ENCODE measurements at regions not wholly inside any gene's neighbourhood (a gene's known extent, or its start where the extent isn't known, plus 50 kb on each side); places are given as distances from the start of the nearest gene placed in this dataset.
"Not testable (repeated sequence)": the region's sequence is repeated elsewhere in the genome, so short reads cannot be mapped to it uniquely, and the experiment has no call there.

GRCh38 chr7:86123476-86123875 lies 520.2 kb upstream of the GRM3 start:
- in situ Hi-C loops (cut with HindIII; ENCODE audit: low pct_ligation_motif_present, low pct_unique_long_range_greater_than_20kb, low sequenced_read_pairs), result no loop called here
- DNase-seq, result no peak

GRCh38 chr7:86094166-86094669 lies 549.5 kb upstream of the GRM3 start:
- in situ Hi-C loops (cut with HindIII; ENCODE audit: low pct_ligation_motif_present, low pct_unique_long_range_greater_than_20kb, low sequenced_read_pairs), result no loop called here
- no peak for DNase-seq

- no peak for DNase-seq
- in situ Hi-C loops (cut with HindIII; ENCODE audit: low pct_ligation_motif_present, low pct_unique_long_range_greater_than_20kb, low sequenced_read_pairs), result no loop called here
Measured at GRCh38 chr7:86091369-86091768, 552.3 kb upstream of the GRM3 start.

GRCh38 chr7:86089455-86089854 lies 554.3 kb upstream of the GRM3 start:
- in situ Hi-C loops (cut with HindIII; ENCODE audit: low pct_ligation_motif_present, low pct_unique_long_range_greater_than_20kb, low sequenced_read_pairs), result no loop called here
- no peak for DNase-seq

- DNase-seq; in situ Hi-C loops (cut with HindIII; ENCODE audit: low pct_ligation_motif_present, low pct_unique_long_range_greater_than_20kb, low sequenced_read_pairs): not testable (repeated sequence)
Measured at GRCh38 chr7:86064572-86064971, 579.1 kb upstream of the GRM3 start.

- in situ Hi-C loops (cut with HindIII; ENCODE audit: low pct_ligation_motif_present, low pct_unique_long_range_greater_than_20kb, low sequenced_read_pairs), result no loop called here
- no peak for DNase-seq
Measured at GRCh38 chr7:86058649-86059048, 585.1 kb upstream of the GRM3 start.

- in situ Hi-C loops (cut with HindIII; ENCODE audit: low pct_ligation_motif_present, low pct_unique_long_range_greater_than_20kb, low sequenced_read_pairs), result no loop called here
- DNase-seq, result no peak
Measured at GRCh38 chr7:86050918-86051317, 592.8 kb upstream of the GRM3 start.

GRCh38 chr7:86049910-86050309 lies 593.8 kb upstream of the GRM3 start:
- in situ Hi-C loops (cut with HindIII; ENCODE audit: low pct_ligation_motif_present, low pct_unique_long_range_greater_than_20kb, low sequenced_read_pairs), result no loop called here
- DNase-seq, result no peak

- DNase-seq; in situ Hi-C loops (cut with HindIII; ENCODE audit: low pct_ligation_motif_present, low pct_unique_long_range_greater_than_20kb, low sequenced_read_pairs): not testable (repeated sequence)
Measured at GRCh38 chr7:86045197-86045596, 598.5 kb upstream of the GRM3 start.

- in situ Hi-C loops (cut with HindIII; ENCODE audit: low pct_ligation_motif_present, low pct_unique_long_range_greater_than_20kb, low sequenced_read_pairs), result no loop called here
- DNase-seq, result no peak
Measured at GRCh38 chr7:86025807-86026206, 617.9 kb upstream of the GRM3 start.

GRCh38 chr7:86013662-86014061 lies 630.0 kb upstream of the GRM3 start:
- in situ Hi-C loops (cut with HindIII; ENCODE audit: low pct_ligation_motif_present, low pct_unique_long_range_greater_than_20kb, low sequenced_read_pairs), result no loop called here

GRCh38 chr7:86012971-86013370 lies 630.7 kb upstream of the GRM3 start:
- no peak for DNase-seq
- in situ Hi-C loops (cut with HindIII; ENCODE audit: low pct_ligation_motif_present, low pct_unique_long_range_greater_than_20kb, low sequenced_read_pairs), result no loop called here

More at GRCh38 chr7:86013662-86014061, 630.0 kb upstream of the GRM3 start:
- DNase-seq, result no peak

- no peak for DNase-seq
- in situ Hi-C loops (cut with HindIII; ENCODE audit: low pct_ligation_motif_present, low pct_unique_long_range_greater_than_20kb, low sequenced_read_pairs), result no loop called here
Measured at GRCh38 chr7:86008898-86009297, 634.8 kb upstream of the GRM3 start.

- no peak for DNase-seq
- in situ Hi-C loops (cut with HindIII; ENCODE audit: low pct_ligation_motif_present, low pct_unique_long_range_greater_than_20kb, low sequenced_read_pairs), result no loop called here
Measured at GRCh38 chr7:86006909-86007308, 636.8 kb upstream of the GRM3 start.

GRCh38 chr7:86002858-86003257 lies 640.9 kb upstream of the GRM3 start:
- DNase-seq, result no peak
- in situ Hi-C loops (cut with HindIII; ENCODE audit: low pct_ligation_motif_present, low pct_unique_long_range_greater_than_20kb, low sequenced_read_pairs), result no loop called here

- no peak for DNase-seq
- in situ Hi-C loops (cut with HindIII; ENCODE audit: low pct_ligation_motif_present, low pct_unique_long_range_greater_than_20kb, low sequenced_read_pairs), result no loop called here
Measured at GRCh38 chr7:85997515-85997914, 646.2 kb upstream of the GRM3 start.

GRCh38 chr7:85995101-85995500 lies 648.6 kb upstream of the GRM3 start:
- no peak for DNase-seq
- in situ Hi-C loops (cut with HindIII; ENCODE audit: low pct_ligation_motif_present, low pct_unique_long_range_greater_than_20kb, low sequenced_read_pairs), result no loop called here

GRCh38 chr7:85980740-85981139 lies 663.0 kb upstream of the GRM3 start:
- no peak for DNase-seq
- in situ Hi-C loops (cut with HindIII; ENCODE audit: low pct_ligation_motif_present, low pct_unique_long_range_greater_than_20kb, low sequenced_read_pairs), result no loop called here

GRCh38 chr7:85974176-85974575 lies 669.5 kb upstream of the GRM3 start:
- in situ Hi-C loops (cut with HindIII; ENCODE audit: low pct_ligation_motif_present, low pct_unique_long_range_greater_than_20kb, low sequenced_read_pairs), result no loop called here
- DNase-seq, result no peak

- in situ Hi-C loops (cut with HindIII; ENCODE audit: low pct_ligation_motif_present, low pct_unique_long_range_greater_than_20kb, low sequenced_read_pairs), result no loop called here
- DNase-seq, result no peak
Measured at GRCh38 chr7:85972504-85973141, 671.1 kb upstream of the GRM3 start.

- no peak for DNase-seq
- in situ Hi-C loops (cut with HindIII; ENCODE audit: low pct_ligation_motif_present, low pct_unique_long_range_greater_than_20kb, low sequenced_read_pairs), result no loop called here
Measured at GRCh38 chr7:85954961-85955360, 688.7 kb upstream of the GRM3 start.
